Inflammatory macrophage treated with lipopolysaccharide for 1 hour (primary cell): ENCODE measurements at regions not wholly inside any gene's neighbourhood (a gene's known extent, or its start where the extent isn't known, plus 50 kb on each side); places are given as distances from the start of the nearest gene placed in this dataset.

Experiments
- DNase-seq, 2 donors: peaks; one replicate each; pipeline ENCODE4 v3.0.0-alpha.2; 2020 to 2022

GRCh38 chr19:32010071-32010470 is 335.3 kb upstream of the ZNF507 start:
- no peak for DNase-seq

- no peak for DNase-seq
Measured at GRCh38 chr19:32012206-32012605, 333.2 kb upstream of the ZNF507 start.

GRCh38 chr19:32012886-32013631 is 332.4 kb upstream of the ZNF507 start:
- DNase-seq = no peak

- no peak for DNase-seq
Measured at GRCh38 chr19:32017176-32017953, 328.0 kb upstream of the ZNF507 start.

GRCh38 chr19:32018014-32018413 is 327.4 kb upstream of the ZNF507 start:
- peak in 1 of 2 donors; percentile 15 for DNase-seq

GRCh38 chr19:32020538-32020937 is 324.9 kb upstream of the ZNF507 start:
- DNase-seq = no peak

GRCh38 chr19:32022044-32022640 is 323.3 kb upstream of the ZNF507 start:
- DNase-seq = no peak

GRCh38 chr19:32022731-32023563 is 322.5 kb upstream of the ZNF507 start:
- no peak for DNase-seq

GRCh38 chr19:32023564-32023832 is 321.9 kb upstream of the ZNF507 start:
- no peak for DNase-seq

- no peak for DNase-seq
Measured at GRCh38 chr19:32029235-32029634, 316.2 kb upstream of the ZNF507 start.

- no peak for DNase-seq
Measured at GRCh38 chr19:32032561-32032960, 312.8 kb upstream of the ZNF507 start.

GRCh38 chr19:32035626-32036025 is 309.8 kb upstream of the ZNF507 start:
- DNase-seq = no peak

- DNase-seq = no peak
Measured at GRCh38 chr19:32038021-32038920, 307.1 kb upstream of the ZNF507 start.

GRCh38 chr19:32038961-32039360 is 306.4 kb upstream of the ZNF507 start:
- no peak for DNase-seq

GRCh38 chr19:32039440-32039839 is 306.0 kb upstream of the ZNF507 start:
- no peak for DNase-seq

GRCh38 chr19:32040236-32040635 is 305.2 kb upstream of the ZNF507 start:
- DNase-seq = no peak

- DNase-seq = peak; percentile 5 to 24
Measured at GRCh38 chr19:32041681-32042292, 303.6 kb upstream of the ZNF507 start.

- DNase-seq = no peak
Measured at GRCh38 chr19:32047788-32048187, 297.6 kb upstream of the ZNF507 start.

GRCh38 chr19:32053376-32053775 is 292.0 kb upstream of the ZNF507 start:
- no peak for DNase-seq

- no peak for DNase-seq
Measured at GRCh38 chr19:32053861-32054260, 291.5 kb upstream of the ZNF507 start.

- DNase-seq = no peak
Measured at GRCh38 chr19:32058131-32058530, 287.3 kb upstream of the ZNF507 start.

GRCh38 chr19:32061315-32061714 is 284.1 kb upstream of the ZNF507 start:
- DNase-seq = no peak
